OCI-LY1 (cell line): ENCODE measurements at regions not wholly inside any gene's neighbourhood (a gene's known extent, or its start where the extent isn't known, plus 50 kb on each side); places are given as distances from the start of the nearest gene placed in this dataset.

Source experiments
- H2AFZ ChIP-seq: fragments of 200-600 bp; sonication (generic), shearing (Covaris generic); 2 replicates; pipeline ENCODE4 v1.6.0; 2014; ENCODE audit warnings: antibody characterized with exemption, mild to moderate bottlenecking, low read length
- H3F3A ChIP-seq: fragments of 200-600 bp; sonication (generic), shearing (Covaris generic); 2 replicates; pipeline ENCODE4 v1.6.0; 2014; ENCODE audit warnings: mild to moderate bottlenecking, antibody characterized with exemption, low read length, moderate library complexity; ENCODE audit not compliant: insufficient read depth
- H3K27ac ChIP-seq: fragments of 200-600 bp; sonication (generic); 2 replicates; pipeline ENCODE4 v1.5.1; 2014; ENCODE audit warnings: low read length, mixed run types, mild to moderate bottlenecking, low read depth; ENCODE audit not compliant: poor library complexity, severe bottlenecking
- H3K27me3 ChIP-seq: fragments of 200-600 bp; sonication (generic); 2 replicates; pipeline ENCODE4 v1.6.0; 2014; ENCODE audit warnings: antibody characterized with exemption, mild to moderate bottlenecking, low read length, moderate library complexity; ENCODE audit not compliant: insufficient read depth
- H3K36me3 ChIP-seq: fragments of 200-600 bp; sonication (generic); 2 replicates; pipeline ENCODE4 v1.6.1; 2014; ENCODE audit warnings: mild to moderate bottlenecking, antibody characterized with exemption, low read length, moderate library complexity, mixed read lengths; ENCODE audit not compliant: insufficient read depth
- H3K4me1 ChIP-seq: fragments of 200-600 bp; sonication (generic); 2 replicates; pipeline ENCODE4 v1.5.1; 2014; ENCODE audit warnings: mild to moderate bottlenecking, low read length, moderate library complexity; ENCODE audit not compliant: insufficient read depth, severe bottlenecking
- H3K4me2 ChIP-seq: fragments of 200-600 bp; sonication (generic), shearing (Covaris generic); 2 replicates; pipeline ENCODE4 v1.6.1; 2014; ENCODE audit warnings: low read length
- H3K4me3 ChIP-seq: fragments of 200-600 bp; sonication (generic); 2 replicates; pipeline ENCODE4 v1.5.1; 2014; ENCODE audit warnings: low read length, low read depth, mild to moderate bottlenecking, mixed read lengths; ENCODE audit not compliant: poor library complexity, severe bottlenecking
- H3K79me2 ChIP-seq: fragments of 200-600 bp; shearing (Covaris generic); 2 replicates; pipeline ENCODE4 v1.6.1; 2016; ENCODE audit warnings: mixed run types, low read length, mixed read lengths; ENCODE audit not compliant: insufficient read depth
- H3K9ac ChIP-seq: fragments of 200-600 bp; sonication (generic), shearing (Covaris generic); 2 replicates; pipeline ENCODE4 v1.6.1; 2014; ENCODE audit warnings: mild to moderate bottlenecking, low read length, mixed read lengths
- H3K9me2 ChIP-seq: fragments of 200-600 bp; sonication (generic), shearing (Covaris generic); 2 replicates; pipeline ENCODE4 v1.6.1; 2014; ENCODE audit warnings: low read depth, mild to moderate bottlenecking, low read length, mixed read lengths
- H3K9me3 ChIP-seq: fragments of 200-600 bp; shearing (Covaris generic); 2 replicates; pipeline ENCODE4 v1.6.1; 2014; ENCODE audit warnings: low read length, mixed read lengths
- H4K20me1 ChIP-seq: fragments of 200-600 bp; sonication (generic), shearing (Covaris generic); 2 replicates; pipeline ENCODE4 v1.6.0; 2016; ENCODE audit warnings: mild to moderate bottlenecking, low read length; ENCODE audit not compliant: insufficient read depth
- CTCF ChIP-seq: fragments of 200-600 bp; sonication (generic), shearing (Covaris generic); IDR thresholded peaks from 2 replicates; pipeline ENCODE4 v1.5.1; 2017; ENCODE audit warnings: mild to moderate bottlenecking, antibody characterized with exemption, low read length, moderate library complexity, mixed read lengths
- EZH2 ChIP-seq: fragments of 200-600 bp; sonication (generic), shearing (Covaris generic); IDR thresholded peaks from 2 replicates; pipeline ENCODE4 v1.8.0; 2017; ENCODE audit warnings: borderline replicate concordance, mixed run types, mild to moderate bottlenecking, antibody characterized with exemption, low read length, moderate library complexity, mixed read lengths

GRCh38 chr18:45173799-45174519 is 441.3 kb upstream of the SLC14A2 start:
- Histone ChIP-seq H3K27ac (no peak overlapping the region), H3K9me2 (no peaks in the 10 kb centered on the region), H3K79me2 (no peaks in the 10 kb centered on the region), H3K9me3 (no peaks in the 10 kb centered on the region), H3K9ac (no peak overlapping the region), H4K20me1 (no peaks in the 10 kb centered on the region), H2AFZ (no peak overlapping the region), H3K36me3 (no peaks in the 10 kb centered on the region), H3K27me3 (no peaks in the 10 kb centered on the region), H3K4me1 (no peaks in the 10 kb centered on the region), H3F3A (no peaks in the 10 kb centered on the region), H3K4me3 (no peak overlapping the region), H3K4me2 (no peak overlapping the region)
- TF ChIP-seq CTCF (no peak), EZH2 (no peak)

DNA sequence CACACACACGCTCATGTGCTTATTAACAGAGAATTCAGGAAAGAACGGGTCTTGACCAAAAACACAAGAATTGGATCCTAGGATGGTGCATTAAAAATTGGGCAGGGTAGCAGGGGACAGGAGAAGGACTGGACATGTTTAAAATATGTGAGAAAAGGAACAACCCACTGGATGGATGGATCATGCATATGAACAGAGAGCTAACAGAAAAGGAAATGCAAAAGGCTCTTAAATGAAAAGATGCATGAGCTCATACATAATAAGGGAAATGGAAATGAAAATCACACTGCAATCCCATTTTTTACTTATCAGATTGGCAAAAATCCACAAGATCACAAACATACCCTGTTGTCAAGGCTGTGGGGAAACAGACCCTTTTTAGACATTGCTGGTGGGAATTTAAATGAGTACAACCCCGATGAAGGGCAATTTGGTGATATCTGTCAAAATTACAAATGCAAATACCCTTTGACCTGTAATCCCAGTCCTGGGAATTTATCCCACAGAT is 440.6 kb upstream of the SLC14A2 start:
- Histone ChIP-seq H2AFZ (no peak overlapping the region), H3K27me3 (no peaks in the 10 kb centered on the region), H4K20me1 (no peaks in the 10 kb centered on the region), H3K4me1 (no peaks in the 10 kb centered on the region), H3K4me3 (no peak overlapping the region), H3K27ac (no peak overlapping the region), H3F3A (no peaks in the 10 kb centered on the region), H3K9me3 (no peaks in the 10 kb centered on the region), H3K9me2 (no peaks in the 10 kb centered on the region), H3K79me2 (no peaks in the 10 kb centered on the region), H3K36me3 (no peaks in the 10 kb centered on the region), H3K9ac (no peak overlapping the region), H3K4me2 (no peak overlapping the region)
- TF ChIP-seq CTCF (no peak), EZH2 (no peak)

DNA sequence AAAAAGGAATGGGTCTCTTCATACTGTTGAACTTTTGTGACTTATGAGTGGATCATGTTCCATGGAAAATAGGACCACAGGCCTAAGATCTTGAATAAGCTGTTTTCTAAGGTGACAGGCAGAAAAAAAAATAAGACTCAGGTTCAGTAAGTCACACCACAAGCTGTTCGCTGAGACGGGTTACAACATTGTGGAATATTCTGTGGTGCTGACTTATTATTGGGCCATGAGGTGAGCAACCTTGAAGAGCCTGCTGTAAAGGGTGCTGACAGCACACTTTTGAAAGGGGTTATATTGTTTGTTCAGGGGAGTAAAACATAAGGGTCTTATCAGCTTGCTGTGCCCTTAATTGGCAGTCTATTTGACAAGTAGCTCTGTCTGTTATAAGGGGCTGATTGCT is 439.8 kb upstream of the SLC14A2 start:
- TF ChIP-seq EZH2 (no peak), CTCF (no peak)
- Histone ChIP-seq H3K27ac (no peak overlapping the region), H3K36me3 (no peaks in the 10 kb centered on the region), H4K20me1 (no peaks in the 10 kb centered on the region), H3K4me3 (no peak overlapping the region), H3K27me3 (no peaks in the 10 kb centered on the region), H2AFZ (no peak overlapping the region), H3K4me1 (no peaks in the 10 kb centered on the region), H3K9ac (no peak overlapping the region), H3K9me2 (no peaks in the 10 kb centered on the region), H3K4me2 (no peak overlapping the region), H3K79me2 (no peaks in the 10 kb centered on the region), H3K9me3 (no peaks in the 10 kb centered on the region), H3F3A (no peaks in the 10 kb centered on the region)
